Upper lobe of left lung (tissue), 4 donors: ENCODE measurements at regions not wholly inside any gene's neighbourhood (a gene's known extent, or its start where the extent isn't known, plus 50 kb on each side); places are given as distances from the start of the nearest gene placed in this dataset.
"Not testable (repeated sequence)": the region's sequence is repeated elsewhere in the genome, so short reads cannot be mapped to it uniquely, and the experiment has no call there.

Source experiments
- EP300 ChIP-seq, 4 donors: sonication (generic); formaldehyde crosslinking; IDR thresholded peaks; one replicate each; pipeline ENCODE4 v1.5.1; 2017; ENCODE audit warnings: antibody characterized with exemption in 4 of 4, control low read depth in 2 of 4
- POLR2A ChIP-seq, 4 donors: fragments of 450-650 bp; IDR thresholded peaks; one replicate each; pipeline ENCODE4 v1.5.1; 2016 to 2017; ENCODE audit warnings: antibody characterized with exemption in 4 of 4, mild to moderate bottlenecking in 2 of 4
- POLR2AphosphoS5 ChIP-seq, 2 donors: sonication (generic); formaldehyde crosslinking; IDR thresholded peaks; one replicate each; pipeline ENCODE4 v1.5.1; 2017; ENCODE audit warnings: antibody characterized with exemption in 2 of 2
- TF ChIP-seq, protein P1 (sequence below), 6 experiments: fragments of 450-650 bp in 4 of 6; fragments of 200-600 bp in 2 of 6; sonication (generic) in 2 of 6; IDR thresholded peaks; one replicate each; pipeline ENCODE4 v1.5.1; 2016 to 2019; ENCODE audit warnings: antibody characterized with exemption in 6 of 6

DNA sequence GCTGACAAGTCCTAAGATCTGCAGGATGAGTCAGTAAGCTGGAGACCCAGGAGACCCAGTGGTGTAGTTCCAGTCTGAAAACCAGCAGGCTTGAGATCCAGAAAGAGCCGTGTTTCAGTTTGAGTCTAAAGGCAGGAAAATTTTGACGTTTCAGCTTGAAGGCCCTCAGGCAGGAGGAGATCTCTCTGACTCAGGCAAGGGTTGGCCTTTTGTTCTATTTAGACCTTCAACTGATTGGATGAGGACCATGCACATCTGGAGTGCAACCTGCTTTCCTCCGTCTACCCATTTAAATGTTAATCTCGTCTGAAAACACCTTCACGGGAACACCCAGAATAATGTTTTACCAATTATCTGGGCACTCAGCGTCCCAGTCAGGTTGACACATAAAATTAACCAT, 69.5 kb downstream of the NPIPA7 start:
- TF ChIP-seq, protein P1, sequence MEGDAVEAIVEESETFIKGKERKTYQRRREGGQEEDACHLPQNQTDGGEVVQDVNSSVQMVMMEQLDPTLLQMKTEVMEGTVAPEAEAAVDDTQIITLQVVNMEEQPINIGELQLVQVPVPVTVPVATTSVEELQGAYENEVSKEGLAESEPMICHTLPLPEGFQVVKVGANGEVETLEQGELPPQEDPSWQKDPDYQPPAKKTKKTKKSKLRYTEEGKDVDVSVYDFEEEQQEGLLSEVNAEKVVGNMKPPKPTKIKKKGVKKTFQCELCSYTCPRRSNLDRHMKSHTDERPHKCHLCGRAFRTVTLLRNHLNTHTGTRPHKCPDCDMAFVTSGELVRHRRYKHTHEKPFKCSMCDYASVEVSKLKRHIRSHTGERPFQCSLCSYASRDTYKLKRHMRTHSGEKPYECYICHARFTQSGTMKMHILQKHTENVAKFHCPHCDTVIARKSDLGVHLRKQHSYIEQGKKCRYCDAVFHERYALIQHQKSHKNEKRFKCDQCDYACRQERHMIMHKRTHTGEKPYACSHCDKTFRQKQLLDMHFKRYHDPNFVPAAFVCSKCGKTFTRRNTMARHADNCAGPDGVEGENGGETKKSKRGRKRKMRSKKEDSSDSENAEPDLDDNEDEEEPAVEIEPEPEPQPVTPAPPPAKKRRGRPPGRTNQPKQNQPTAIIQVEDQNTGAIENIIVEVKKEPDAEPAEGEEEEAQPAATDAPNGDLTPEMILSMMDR (IDR thresholded peaks at IDR 0.05) = not testable (repeated sequence)
- TF ChIP-seq EP300, POLR2A, POLR2AphosphoS5 (IDR thresholded peaks at IDR 0.05): not testable (repeated sequence)
